ENCODE measurements at regions not wholly inside any gene's neighbourhood (a gene's known extent, or its start where the extent isn't known, plus 50 kb on each side); places are given as distances from the start of the nearest gene placed in this dataset.

- TF ChIP-seq CTCF (IDR thresholded peaks at IDR 0.05; ENCODE audit: extremely low read depth in 1 of 2, insufficient read depth in 1 of 2, low read depth in 1 of 2, low read length in 2 of 2), result no peak
- no peak for TF ChIP-seq EZH2 (IDR thresholded peaks at IDR 0.05; ENCODE audit: borderline replicate concordance, low read depth, low read length, severe bottlenecking)
- TF ChIP-seq MAX (IDR thresholded peaks at IDR 0.05; ENCODE audit: insufficient read depth, insufficient read length), result no peak
- no peak for TF ChIP-seq POLR2AphosphoS5 (IDR thresholded peaks at IDR 0.05; ENCODE audit: insufficient read depth, low read depth, low read length)
- TF ChIP-seq FOS (IDR thresholded peaks at IDR 0.05; ENCODE audit: borderline replicate concordance, insufficient read depth, low read length), result no peak
These were observed 261.3 kb downstream of the PARM1 start for GRCh38 chr4:75194180-75194579.

Measured in endothelial cell of umbilical vein (primary cell).